GM06990 (cell line): ENCODE measurements at regions not wholly inside any gene's neighbourhood (a gene's known extent, or its start where the extent isn't known, plus 50 kb on each side); places are given as distances from the start of the nearest gene placed in this dataset.

ENCODE experiments used
- DNase-seq: peaks from one replicate; pipeline ENCODE4 v3.0.0-alpha.2; 2011; ENCODE audit not compliant: insufficient read length; ENCODE audit errors: extremely low read depth
- H3K27me3 ChIP-seq: replicated peaks from 2 replicates; pipeline ENCODE4 v1.6.0; 2011; ENCODE audit warnings: low read length; ENCODE audit not compliant: control insufficient read depth, insufficient read depth
- H3K36me3 ChIP-seq: 2 replicates; pipeline ENCODE4 v1.5.1; 2011; ENCODE audit warnings: low read length; ENCODE audit not compliant: control insufficient read depth, insufficient read depth
- H3K4me3 ChIP-seq: replicated peaks from 2 replicates; pipeline ENCODE4 v1.5.1; 2011; ENCODE audit warnings: low read depth, mild to moderate bottlenecking, control low read depth, low read length
- CTCF ChIP-seq: IDR thresholded peaks from 2 replicates; pipeline ENCODE4 v1.5.1; 2011; ENCODE audit warnings: low read length, control low read depth, mild to moderate bottlenecking, inconsistent platforms; ENCODE audit not compliant: insufficient read depth, poor library complexity, severe bottlenecking

- no peak for DNase-seq
- no peaks in the 10 kb centered on the region for H3K27me3 ChIP-seq
- no peak for TF ChIP-seq CTCF
- no peak overlapping the region for H3K4me3 ChIP-seq
- H3K36me3 ChIP-seq: no peaks in the 10 kb centered on the region
Measured at GRCh38 chr4:59217910-59218631, 1982.1 kb upstream of the ADGRL3 start.

- Histone ChIP-seq H3K36me3 (no peaks in the 10 kb centered on the region), H3K4me3 (no peak overlapping the region), H3K27me3 (no peaks in the 10 kb centered on the region)
- TF ChIP-seq CTCF: no peak
- DNase-seq: no peak
Measured at GRCh38 chr4:59222221-59222620, 1977.9 kb upstream of the ADGRL3 start.

GRCh38 chr4:59223292-59223941 is 1976.7 kb upstream of the ADGRL3 start:
- TF ChIP-seq CTCF: no peak
- Histone ChIP-seq H3K4me3 (no peak overlapping the region), H3K36me3 (no peaks in the 10 kb centered on the region), H3K27me3 (no peaks in the 10 kb centered on the region)
- DNase-seq: no peak

- H3K36me3 ChIP-seq: no peaks in the 10 kb centered on the region
- no peak overlapping the region for H3K4me3 ChIP-seq
- no peak for DNase-seq
- no peaks in the 10 kb centered on the region for H3K27me3 ChIP-seq
- no peak for TF ChIP-seq CTCF
Measured at GRCh38 chr4:59238212-59238611, 1961.9 kb upstream of the ADGRL3 start.

GRCh38 chr4:59240011-59240410 is 1960.1 kb upstream of the ADGRL3 start:
- Histone ChIP-seq H3K4me3 (no peak overlapping the region), H3K36me3 (no peaks in the 10 kb centered on the region), H3K27me3 (no peaks in the 10 kb centered on the region)
- no peak for TF ChIP-seq CTCF
- DNase-seq: no peak
